ENCODE measurements at regions not wholly inside any gene's neighbourhood (a gene's known extent, or its start where the extent isn't known, plus 50 kb on each side); places are given as distances from the start of the nearest gene placed in this dataset.
"Not testable (repeated sequence)": the region's sequence is repeated elsewhere in the genome, so short reads cannot be mapped to it uniquely, and the experiment has no call there.

DNA sequence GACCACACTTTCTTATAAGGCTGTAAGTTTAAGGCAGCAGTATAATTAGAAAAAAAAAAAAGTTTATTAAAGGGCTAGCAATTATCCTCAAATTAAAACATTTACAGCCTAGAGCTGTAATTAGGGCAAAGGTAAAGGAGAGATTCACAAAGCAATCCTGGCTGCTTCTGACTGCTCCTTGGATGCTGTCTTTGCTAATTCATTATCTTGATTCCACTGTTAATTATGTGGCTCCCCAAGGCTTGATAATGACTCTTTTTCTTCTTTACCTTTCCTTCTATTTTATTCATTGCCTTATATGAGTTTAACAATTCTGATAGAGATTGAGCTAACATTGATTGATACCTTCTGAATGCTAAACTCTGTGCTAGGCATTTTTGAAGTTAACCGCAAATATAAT lies 476.5 kb downstream of the DTWD2 start:
- Histone ChIP-seq H3K27ac (ENCODE audit: low read length) (no peak overlapping the region), H3K9me3 (replicated peaks; ENCODE audit: control insufficient read depth, low read depth, low read length) (no peaks in the 10 kb centered on the region), H3K4me1 (ENCODE audit: control insufficient read depth, insufficient read depth, low read length) (no peaks in the 10 kb centered on the region), H3K4me3 (ENCODE audit: low read length) (no peak overlapping the region), H3K36me3 (ENCODE audit: control insufficient read depth, insufficient read depth, low read length) (no peaks in the 10 kb centered on the region), H3K27me3 (ENCODE audit: control insufficient read depth, insufficient read depth, low read length) (no peaks in the 10 kb centered on the region)
- no CpG with 5 or more reads among the region's 1 CpG for WGBS (ENCODE audit: insufficient coverage)
- DNase-seq = no peak

DNA sequence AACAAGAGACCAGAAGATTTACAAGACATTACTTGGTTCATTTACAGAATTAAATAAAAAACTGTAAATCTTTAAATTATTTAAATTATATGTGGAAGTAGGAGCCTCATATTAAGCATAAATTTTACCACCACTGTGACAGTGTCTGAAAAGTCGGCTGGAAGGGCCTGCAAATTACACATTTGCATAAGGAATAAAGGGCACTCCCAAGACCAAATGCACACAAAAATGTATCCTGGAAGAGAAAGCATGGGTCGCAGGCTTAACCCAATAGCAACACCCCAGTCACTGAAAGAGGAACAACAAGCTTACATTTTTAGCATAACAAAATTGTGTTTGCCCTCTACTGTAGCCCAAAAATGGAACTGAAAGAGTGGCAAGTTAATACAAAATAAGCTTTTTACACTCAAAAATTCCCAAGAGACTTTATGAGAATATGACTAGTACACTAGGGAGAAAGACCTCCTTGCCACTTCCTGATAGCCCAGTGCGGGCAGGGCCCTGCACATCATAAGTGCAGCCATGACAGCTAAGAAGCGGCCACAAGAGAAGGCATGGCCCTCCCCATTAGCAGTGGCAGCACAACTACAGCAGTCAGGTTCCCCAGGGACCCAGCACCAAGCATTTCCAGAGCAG lies 482.0 kb downstream of the DTWD2 start:
- no peaks in the 10 kb centered on the region for H3K9me3 ChIP-seq (replicated peaks; ENCODE audit: control insufficient read depth, low read depth, low read length)
- no peak overlapping the region for H3K4me3 ChIP-seq (ENCODE audit: low read length)
- H3K27me3 ChIP-seq (ENCODE audit: control insufficient read depth, insufficient read depth, low read length) = no peaks in the 10 kb centered on the region
- H3K27ac ChIP-seq (ENCODE audit: low read length) = no peak overlapping the region
- DNase-seq = no peak
- WGBS (ENCODE audit: insufficient coverage) = 96% methylated on average over 2 of the region's 4 CpGs
- no peaks in the 10 kb centered on the region for H3K36me3 ChIP-seq (ENCODE audit: control insufficient read depth, insufficient read depth, low read length)
- H3K4me1 ChIP-seq (ENCODE audit: control insufficient read depth, insufficient read depth, low read length) = no peaks in the 10 kb centered on the region

DNA sequence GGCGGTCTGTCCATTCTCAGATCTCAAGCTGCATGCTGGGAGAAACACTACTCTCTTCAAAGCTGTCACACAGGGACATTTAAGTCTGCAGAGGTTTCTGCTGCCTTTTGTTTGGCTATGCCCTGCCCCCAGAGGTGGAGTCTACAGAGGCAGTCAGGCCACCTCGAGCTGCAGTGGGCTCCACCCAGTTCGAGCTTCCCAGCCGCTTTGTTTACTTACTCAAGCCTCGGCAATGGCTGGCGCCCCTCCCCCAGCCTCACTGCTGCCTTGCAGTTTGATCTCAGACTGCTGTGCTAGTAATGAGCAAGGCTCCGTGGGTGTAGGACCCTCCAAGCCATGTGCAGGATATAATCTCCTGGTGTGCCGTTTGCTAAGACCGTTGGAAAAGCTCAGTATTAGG lies 486.1 kb downstream of the DTWD2 start:
- H3K36me3 ChIP-seq (ENCODE audit: control insufficient read depth, insufficient read depth, low read length); H3K4me1 ChIP-seq (ENCODE audit: control insufficient read depth, insufficient read depth, low read length); H3K9me3 ChIP-seq (replicated peaks; ENCODE audit: control insufficient read depth, low read depth, low read length); H3K4me3 ChIP-seq (ENCODE audit: low read length); H3K27ac ChIP-seq (ENCODE audit: low read length); DNase-seq; H3K27me3 ChIP-seq (ENCODE audit: control insufficient read depth, insufficient read depth, low read length): not testable (repeated sequence)
- WGBS (ENCODE audit: insufficient coverage) = 84% methylated on average over 7 of the region's 9 CpGs

DNA sequence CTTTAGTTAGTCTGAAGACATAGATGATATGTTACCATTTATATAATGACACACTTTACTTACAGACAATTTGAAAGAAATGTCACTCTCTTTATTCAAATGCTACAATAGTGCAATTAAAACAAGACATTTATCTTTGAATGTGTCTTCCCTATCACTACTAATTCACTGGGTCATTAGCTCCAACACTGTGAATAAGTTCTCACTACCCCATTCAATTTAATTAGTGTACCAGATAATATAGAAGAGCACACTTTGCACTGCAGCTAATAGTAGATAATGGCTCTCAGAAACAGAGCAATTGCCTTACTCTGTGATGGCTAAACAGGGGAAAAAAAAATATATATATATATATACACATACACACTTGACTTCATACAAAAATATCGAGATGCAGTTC lies 497.0 kb downstream of the DTWD2 start:
- H3K4me3 ChIP-seq (ENCODE audit: low read length) = no peak overlapping the region
- no peak for DNase-seq
- H3K9me3 ChIP-seq (replicated peaks; ENCODE audit: control insufficient read depth, low read depth, low read length) = no peaks in the 10 kb centered on the region
- no peaks in the 10 kb centered on the region for H3K4me1 ChIP-seq (ENCODE audit: control insufficient read depth, insufficient read depth, low read length)
- H3K27ac ChIP-seq (ENCODE audit: low read length) = no peak overlapping the region
- WGBS (ENCODE audit: insufficient coverage) = no CpG with 5 or more reads among the region's 1 CpG
- H3K36me3 ChIP-seq (ENCODE audit: control insufficient read depth, insufficient read depth, low read length) = no peaks in the 10 kb centered on the region
- H3K27me3 ChIP-seq (ENCODE audit: control insufficient read depth, insufficient read depth, low read length) = no peaks in the 10 kb centered on the region

DNA sequence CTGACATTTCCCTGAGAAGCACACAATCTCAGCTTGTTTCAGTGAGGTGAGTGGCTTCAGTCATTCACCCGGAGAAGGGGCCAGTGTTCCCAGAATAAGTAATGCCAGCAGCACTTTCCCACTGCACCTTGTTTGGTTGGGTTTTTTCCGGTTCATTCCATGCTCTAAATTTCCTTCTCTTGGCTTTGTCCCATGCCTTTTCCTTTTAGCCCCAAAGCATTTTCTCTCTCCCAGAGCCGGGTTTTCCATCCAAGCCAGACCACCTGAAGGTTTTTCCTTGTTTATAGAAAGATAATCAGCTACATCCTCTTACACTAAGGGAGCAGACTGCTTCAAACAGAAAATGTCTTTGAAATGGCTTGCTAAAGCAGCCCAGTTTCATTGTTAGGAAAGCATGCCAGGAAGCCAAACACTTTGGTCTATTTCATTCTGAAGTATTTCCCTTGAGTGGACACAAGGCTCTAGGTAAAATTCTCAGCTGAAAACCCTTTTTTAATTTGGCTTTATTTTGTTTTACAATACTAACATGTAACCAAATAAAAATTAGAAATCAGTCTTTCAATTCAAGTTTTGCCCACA lies 501.6 kb downstream of the DTWD2 start:
- DNase-seq = no peak
- H3K4me1 ChIP-seq (ENCODE audit: control insufficient read depth, insufficient read depth, low read length) = no peaks in the 10 kb centered on the region
- H3K27me3 ChIP-seq (ENCODE audit: control insufficient read depth, insufficient read depth, low read length) = no peaks in the 10 kb centered on the region
- H3K36me3 ChIP-seq (ENCODE audit: control insufficient read depth, insufficient read depth, low read length) = no peaks in the 10 kb centered on the region
- no peak overlapping the region for H3K4me3 ChIP-seq (ENCODE audit: low read length)
- WGBS (ENCODE audit: insufficient coverage) = 60% methylated on average over 1 of the region's 3 CpGs
- H3K27ac ChIP-seq (ENCODE audit: low read length) = no peak overlapping the region
- no peaks in the 10 kb centered on the region for H3K9me3 ChIP-seq (replicated peaks; ENCODE audit: control insufficient read depth, low read depth, low read length)

DNA sequence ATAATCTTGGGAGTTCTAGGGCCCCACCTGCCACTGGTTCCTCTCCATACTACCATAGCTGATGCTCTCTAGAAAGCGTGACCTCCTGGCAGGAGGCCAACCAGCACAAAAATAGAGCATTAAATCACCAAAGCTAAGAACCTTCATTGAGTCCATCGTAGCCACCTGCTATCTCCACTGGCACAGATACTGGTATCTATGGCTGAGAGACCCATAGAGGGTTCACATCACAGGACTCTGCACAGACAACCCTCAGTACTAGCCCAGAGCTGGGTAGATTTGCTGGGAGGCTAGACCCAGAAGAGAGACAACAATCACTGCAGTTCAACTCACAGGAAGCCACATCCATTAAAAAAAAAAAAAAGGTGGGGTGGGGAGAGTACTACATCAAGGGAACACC lies 509.1 kb downstream of the DTWD2 start:
- H3K4me1 ChIP-seq (ENCODE audit: control insufficient read depth, insufficient read depth, low read length) = no peaks in the 10 kb centered on the region
- no peak overlapping the region for H3K27ac ChIP-seq (ENCODE audit: low read length)
- no peak overlapping the region for H3K4me3 ChIP-seq (ENCODE audit: low read length)
- H3K9me3 ChIP-seq (replicated peaks; ENCODE audit: control insufficient read depth, low read depth, low read length) = peaks cover 8% of the 10 kb centered on the region
- H3K27me3 ChIP-seq (ENCODE audit: control insufficient read depth, insufficient read depth, low read length) = no peaks in the 10 kb centered on the region
- no peak for DNase-seq
- H3K36me3 ChIP-seq (ENCODE audit: control insufficient read depth, insufficient read depth, low read length) = no peaks in the 10 kb centered on the region
- WGBS (ENCODE audit: insufficient coverage) = 86% methylated on average over 1 of the region's 2 CpGs

DNA sequence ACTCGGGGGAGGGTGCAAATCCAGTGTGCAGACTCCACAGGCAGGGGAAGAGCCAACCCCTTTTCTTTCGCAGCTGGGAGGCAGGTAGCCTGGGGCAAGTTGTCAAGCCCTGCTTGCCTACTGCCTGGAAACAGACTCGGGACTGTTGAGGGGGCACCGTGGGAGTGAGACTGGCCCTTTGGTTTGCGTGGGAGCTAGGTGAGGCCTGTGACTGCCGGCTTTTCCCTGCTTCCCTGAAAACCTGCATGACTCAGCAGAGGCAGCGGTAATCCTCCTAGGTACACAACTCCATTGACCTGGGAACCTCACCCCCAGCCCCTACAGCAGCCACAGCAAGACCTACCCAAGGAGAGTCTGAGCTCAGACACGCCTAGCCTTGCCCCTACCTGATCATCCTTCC lies 509.5 kb downstream of the DTWD2 start:
- Histone ChIP-seq H3K27ac (ENCODE audit: low read length) (no peak overlapping the region), H3K27me3 (ENCODE audit: control insufficient read depth, insufficient read depth, low read length) (no peaks in the 10 kb centered on the region), H3K9me3 (replicated peaks; ENCODE audit: control insufficient read depth, low read depth, low read length) (peaks cover 8% of the 10 kb centered on the region), H3K4me1 (ENCODE audit: control insufficient read depth, insufficient read depth, low read length) (no peaks in the 10 kb centered on the region), H3K36me3 (ENCODE audit: control insufficient read depth, insufficient read depth, low read length) (no peaks in the 10 kb centered on the region), H3K4me3 (ENCODE audit: low read length) (no peak overlapping the region)
- 94% methylated on average over 8 of the region's 8 CpGs for WGBS (ENCODE audit: insufficient coverage)
- DNase-seq = no peak

DNA sequence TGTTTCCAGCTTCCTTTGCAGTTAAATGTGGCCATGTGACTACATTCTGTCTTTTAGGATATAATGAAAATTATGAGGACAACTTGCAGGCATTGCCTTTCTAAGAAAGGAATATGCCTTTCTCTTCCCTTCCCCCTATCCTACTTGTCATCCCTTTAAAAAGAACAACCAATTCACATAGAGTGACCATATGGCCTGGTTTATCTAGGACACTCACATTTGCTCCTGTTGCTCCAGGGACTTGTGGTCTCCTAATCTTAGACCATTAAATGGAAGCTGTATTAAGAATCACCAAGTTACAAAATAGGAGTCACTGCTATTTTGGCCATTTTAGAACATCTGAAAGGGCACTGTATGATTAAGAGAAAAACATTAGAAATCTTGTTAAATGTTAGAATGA lies 520.3 kb downstream of the DTWD2 start:
- no peaks in the 10 kb centered on the region for H3K4me1 ChIP-seq (ENCODE audit: control insufficient read depth, insufficient read depth, low read length)
- no peak for DNase-seq
- H3K27ac ChIP-seq (ENCODE audit: low read length) = no peak overlapping the region
- H3K36me3 ChIP-seq (ENCODE audit: control insufficient read depth, insufficient read depth, low read length) = no peaks in the 10 kb centered on the region
- no peaks in the 10 kb centered on the region for H3K9me3 ChIP-seq (replicated peaks; ENCODE audit: control insufficient read depth, low read depth, low read length)
- H3K27me3 ChIP-seq (ENCODE audit: control insufficient read depth, insufficient read depth, low read length) = no peaks in the 10 kb centered on the region
- no peak overlapping the region for H3K4me3 ChIP-seq (ENCODE audit: low read length)

DNA sequence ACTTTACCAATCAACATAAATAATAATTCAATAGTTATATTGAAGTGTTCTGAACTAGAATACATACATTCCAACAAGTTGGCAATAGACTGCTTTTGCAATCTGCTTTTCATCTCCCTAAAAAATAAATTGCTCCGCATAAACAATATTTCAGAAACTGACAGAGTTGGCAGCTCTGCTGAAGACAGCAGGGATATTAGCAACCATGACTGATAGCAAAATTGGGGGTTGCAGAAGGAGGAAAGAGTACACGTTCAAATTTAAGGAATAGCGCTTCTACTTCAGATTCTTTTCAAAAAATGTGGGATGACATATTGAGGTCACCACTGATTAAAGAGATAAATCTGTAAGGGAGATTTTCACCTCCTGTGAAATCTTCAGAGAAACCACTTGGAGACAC lies 521.2 kb downstream of the DTWD2 start:
- no CpG with 5 or more reads among the region's 3 CpGs for whole genome bisulfite sequencing (ENCODE audit: insufficient coverage)
- Histone ChIP-seq H3K36me3 (ENCODE audit: control insufficient read depth, insufficient read depth, low read length) (no peaks in the 10 kb centered on the region), H3K4me1 (ENCODE audit: control insufficient read depth, insufficient read depth, low read length) (no peaks in the 10 kb centered on the region), H3K4me3 (ENCODE audit: low read length) (no peak overlapping the region), H3K27me3 (ENCODE audit: control insufficient read depth, insufficient read depth, low read length) (no peaks in the 10 kb centered on the region), H3K27ac (ENCODE audit: low read length) (no peak overlapping the region), H3K9me3 (replicated peaks; ENCODE audit: control insufficient read depth, low read depth, low read length) (no peaks in the 10 kb centered on the region)
- DNase-seq = no peak

DNA sequence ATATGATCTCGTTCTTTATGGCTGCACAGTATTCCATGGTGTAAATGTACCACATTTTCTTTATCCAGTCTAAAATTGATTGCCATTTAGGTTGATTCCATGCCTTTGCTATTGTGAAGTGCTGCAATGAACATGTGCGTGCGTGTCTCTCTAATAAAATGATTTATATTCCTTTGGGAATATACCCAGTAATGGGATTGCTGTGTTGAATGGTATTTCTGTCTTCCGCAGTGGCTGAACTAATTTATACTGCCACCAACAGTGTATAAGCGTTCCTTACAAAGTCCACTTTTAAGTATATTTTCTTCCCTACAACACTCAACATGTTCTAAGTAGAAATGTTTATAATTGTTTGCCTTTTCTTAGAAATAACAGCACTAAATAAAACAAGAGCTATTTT lies 521.9 kb downstream of the DTWD2 start:
- Histone ChIP-seq H3K4me1 (ENCODE audit: control insufficient read depth, insufficient read depth, low read length) (no peaks in the 10 kb centered on the region), H3K36me3 (ENCODE audit: control insufficient read depth, insufficient read depth, low read length) (no peaks in the 10 kb centered on the region), H3K4me3 (ENCODE audit: low read length) (no peak overlapping the region), H3K9me3 (replicated peaks; ENCODE audit: control insufficient read depth, low read depth, low read length) (no peaks in the 10 kb centered on the region), H3K27ac (ENCODE audit: low read length) (no peak overlapping the region), H3K27me3 (ENCODE audit: control insufficient read depth, insufficient read depth, low read length) (no peaks in the 10 kb centered on the region)
- no peak for DNase-seq
- no CpG with 5 or more reads among the region's 5 CpGs for WGBS (ENCODE audit: insufficient coverage)

DNA sequence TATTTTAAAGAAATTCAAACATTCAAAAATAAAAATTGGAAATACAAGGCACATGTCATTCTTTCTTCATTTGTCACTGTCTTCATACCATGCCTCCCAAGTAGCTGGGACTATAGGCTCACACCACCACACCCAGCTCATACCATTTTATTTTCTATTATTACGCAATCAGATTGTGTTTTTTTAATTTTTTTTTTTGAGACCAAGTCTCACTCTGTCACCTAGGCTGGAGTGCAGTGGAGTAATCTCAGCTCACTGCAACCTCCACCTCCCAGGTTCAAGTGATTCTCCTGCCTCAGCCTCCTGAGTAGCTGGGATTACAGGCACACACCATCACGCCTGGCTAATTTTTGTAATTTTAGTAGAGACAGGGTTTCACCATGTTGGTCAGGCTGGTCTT lies 526.1 kb downstream of the DTWD2 start:
- not testable (repeated sequence) for H3K27me3 ChIP-seq (ENCODE audit: control insufficient read depth, insufficient read depth, low read length); H3K27ac ChIP-seq (ENCODE audit: low read length); H3K9me3 ChIP-seq (replicated peaks; ENCODE audit: control insufficient read depth, low read depth, low read length); H3K4me1 ChIP-seq (ENCODE audit: control insufficient read depth, insufficient read depth, low read length); DNase-seq; H3K4me3 ChIP-seq (ENCODE audit: low read length); H3K36me3 ChIP-seq (ENCODE audit: control insufficient read depth, insufficient read depth, low read length)
- no CpG with 5 or more reads among the region's 2 CpGs for WGBS (ENCODE audit: insufficient coverage)

Data from muscle of leg (tissue), 3 donors.